Epithelial cell of esophagus (primary cell): ENCODE measurements at regions not wholly inside any gene's neighbourhood (a gene's known extent, or its start where the extent isn't known, plus 50 kb on each side); places are given as distances from the start of the nearest gene placed in this dataset.

ENCODE experiments used
- DNase-seq: peaks from one replicate; pipeline ENCODE4 v3.0.0; 2010; ENCODE audit warnings: low read depth
- H3K4me3 ChIP-seq: 2 replicates; pipeline ENCODE4 v1.5.1; 2011; ENCODE audit warnings: mild to moderate bottlenecking, low read length, control low read depth
- CTCF ChIP-seq: IDR thresholded peaks from 2 replicates; pipeline ENCODE4 v1.5.1; 2011; ENCODE audit warnings: low read depth, mild to moderate bottlenecking, low read length, control low read depth, inconsistent platforms; ENCODE audit not compliant: insufficient read depth; ENCODE audit errors: missing control alignments

- no peak for TF ChIP-seq CTCF
- no peak overlapping the region for H3K4me3 ChIP-seq
- peak; percentile 34 for DNase-seq
Measured at GRCh38 chr11:103582351-103582909, 454.0 kb upstream of the DDI1 start.

GRCh38 chr11:103584021-103584420, 452.4 kb upstream of the DDI1 start:
- DNase-seq, result no peak
- no peak for TF ChIP-seq CTCF

GRCh38 chr11:103584720-103585119, 451.7 kb upstream of the DDI1 start:
- H3K4me3 ChIP-seq, result no peak overlapping the region
- no peak for TF ChIP-seq CTCF
- no peak for DNase-seq

More at GRCh38 chr11:103584021-103584420, 452.4 kb upstream of the DDI1 start:
- H3K4me3 ChIP-seq, result no peak overlapping the region

GRCh38 chr11:103585401-103585800, 451.0 kb upstream of the DDI1 start:
- no peak overlapping the region for H3K4me3 ChIP-seq
- no peak for TF ChIP-seq CTCF
- DNase-seq, result no peak

- no peak for TF ChIP-seq CTCF
- H3K4me3 ChIP-seq, result no peak overlapping the region
- DNase-seq, result no peak
Measured at GRCh38 chr11:103585911-103586310, 450.5 kb upstream of the DDI1 start.

GRCh38 chr11:103586756-103587155, 449.7 kb upstream of the DDI1 start:
- H3K4me3 ChIP-seq, result no peak overlapping the region
- DNase-seq, result peak; percentile 54
- no peak for TF ChIP-seq CTCF
